ENCODE measurements at regions not wholly inside any gene's neighbourhood (a gene's known extent, or its start where the extent isn't known, plus 50 kb on each side); places are given as distances from the start of the nearest gene placed in this dataset.

- Histone ChIP-seq H3K27ac (no peak overlapping the region), H3K9me3 (no peaks in the 10 kb centered on the region), H3K36me3 (no peaks in the 10 kb centered on the region), H3K4me1 (peaks cover 6 to 11% (median 7%) of the 10 kb centered on the region in 4 donors), H3K27me3 (no peaks in the 10 kb centered on the region), H3K4me3 (no peak overlapping the region)
- intact Hi-C loops (cut with DNase I; ENCODE audit: low total_unique reads): no loop called here
- in situ Hi-C loops (cut with MboI; ENCODE audit: low pct_ligation_motif_present in 1 of 4, low pct_unique_long_range_greater_than_20kb in 1 of 4, low sequenced_read_pairs in 3 of 4): no loop called here
- WGBS, 2 donors (ENCODE audit: low coverage in 1 of 2): 95% methylated on average over 8 of the region's 8 CpGs; no CpG with 5 or more reads in 1 of the 2 donors
- no peak for DNase-seq
- TF ChIP-seq POLR2A (IDR thresholded peaks at IDR 0.05) (no peak), CTCF (IDR thresholded peaks at IDR 0.05) (no peak), EP300 (IDR thresholded peaks at IDR 0.05; ENCODE audit: low read depth) (no peak), POLR2AphosphoS5 (IDR thresholded peaks at IDR 0.05) (no peak)
Measured at GRCh38 chr6:168242940-168243225, 76.7 kb downstream of the DACT2 start.

- in situ Hi-C loops (cut with MboI; ENCODE audit: low pct_ligation_motif_present in 1 of 4, low pct_unique_long_range_greater_than_20kb in 1 of 4, low sequenced_read_pairs in 3 of 4) (no loop called here), intact Hi-C loops (cut with DNase I; ENCODE audit: low total_unique reads) (no loop called here)
- TF ChIP-seq CTCF (IDR thresholded peaks at IDR 0.05): no peak
- TF ChIP-seq EP300 (IDR thresholded peaks at IDR 0.05; ENCODE audit: low read depth): no peak
- TF ChIP-seq POLR2A (IDR thresholded peaks at IDR 0.05): no peak
- TF ChIP-seq POLR2AphosphoS5 (IDR thresholded peaks at IDR 0.05): no peak
- Histone ChIP-seq H3K4me1 (peaks cover 0 to 6% (median 2%) of the 10 kb centered on the region in 4 donors), H3K36me3 (no peaks in the 10 kb centered on the region), H3K4me3 (no peak overlapping the region), H3K27ac (no peak overlapping the region), H3K27me3 (no peaks in the 10 kb centered on the region), H3K9me3 (no peaks in the 10 kb centered on the region)
- DNase-seq: no peak
- 90 to 100% methylated on average over 1 to 9 of the region's 9 CpGs for WGBS, 2 donors (ENCODE audit: low coverage in 1 of 2)
Measured at GRCh38 chr6:168242111-168242939, 77.3 kb downstream of the DACT2 start.

- no peaks in the 10 kb centered on the region for H3K4me1 ChIP-seq
- H3K9me3 ChIP-seq: no peaks in the 10 kb centered on the region
- in situ Hi-C loops (cut with MboI; ENCODE audit: low pct_ligation_motif_present in 1 of 4, low pct_unique_long_range_greater_than_20kb in 1 of 4, low sequenced_read_pairs in 3 of 4): no loop called here
- intact Hi-C loops (cut with DNase I; ENCODE audit: low total_unique reads): no loop called here
- WGBS, 2 donors (ENCODE audit: low coverage in 1 of 2): 76 to 90% methylated on average over 2 to 5 of the region's 5 CpGs
- no peaks in the 10 kb centered on the region for H3K36me3 ChIP-seq
- no peaks in the 10 kb centered on the region for H3K27me3 ChIP-seq
- no peak overlapping the region for H3K4me3 ChIP-seq
- no peak overlapping the region for H3K27ac ChIP-seq
- no peak for DNase-seq
- no peak for TF ChIP-seq EP300 (IDR thresholded peaks at IDR 0.05; ENCODE audit: low read depth)
- no peak for TF ChIP-seq POLR2A (IDR thresholded peaks at IDR 0.05)
- no peak for TF ChIP-seq POLR2AphosphoS5 (IDR thresholded peaks at IDR 0.05)
- TF ChIP-seq CTCF (IDR thresholded peaks at IDR 0.05): no peak
Measured at GRCh38 chr6:168240160-168240559, 79.4 kb downstream of the DACT2 start.

GRCh38 chr6:168239044-168239773 lies 80.4 kb downstream of the DACT2 start:
- Histone ChIP-seq H3K27ac (no peak overlapping the region), H3K9me3 (no peaks in the 10 kb centered on the region), H3K4me3 (no peak overlapping the region), H3K27me3 (no peaks in the 10 kb centered on the region), H3K4me1 (no peaks in the 10 kb centered on the region), H3K36me3 (no peaks in the 10 kb centered on the region)
- 73 to 85% methylated on average over 10 to 21 of the region's 21 CpGs for WGBS, 2 donors (ENCODE audit: low coverage in 1 of 2)
- DNase-seq: no peak
- intact Hi-C loops (cut with DNase I; ENCODE audit: low total_unique reads): no loop called here
- in situ Hi-C loops (cut with MboI; ENCODE audit: low pct_ligation_motif_present in 1 of 4, low pct_unique_long_range_greater_than_20kb in 1 of 4, low sequenced_read_pairs in 3 of 4): no loop called here
- TF ChIP-seq POLR2AphosphoS5 (IDR thresholded peaks at IDR 0.05): no peak
